ENCODE measurements at regions not wholly inside any gene's neighbourhood (a gene's known extent, or its start where the extent isn't known, plus 50 kb on each side); places are given as distances from the start of the nearest gene placed in this dataset.

DNA sequence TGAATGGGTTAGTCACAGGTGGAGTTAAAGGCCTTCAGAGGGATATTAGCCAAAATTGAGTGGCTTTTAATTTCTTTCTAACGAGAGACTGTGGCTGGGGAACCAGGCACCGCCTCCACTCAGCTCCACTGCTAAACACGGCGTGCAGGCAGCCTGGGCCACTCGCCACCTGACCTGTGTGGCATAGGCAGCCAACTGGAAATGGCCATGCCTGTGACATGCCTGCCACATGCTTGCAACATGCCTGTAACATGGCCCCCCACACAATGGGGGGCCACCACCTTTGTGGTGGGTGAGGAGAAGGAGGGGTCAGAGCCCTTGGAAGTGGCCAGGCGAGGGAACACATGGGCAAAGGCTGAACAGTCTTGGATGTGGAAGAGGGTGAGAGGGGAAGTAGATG lies 60.1 kb upstream of the PAX2 start:
- WGBS, result 47% methylated on average over 6 of the region's 6 CpGs
- Histone ChIP-seq H3K36me3 (ENCODE audit: insufficient read depth) (no peaks in the 10 kb centered on the region), H3K27ac (ENCODE audit: low read depth) (no peak overlapping the region), H3K4me3 (ENCODE audit: low read depth, low read length) (no peak overlapping the region), H3K4me1 (ENCODE audit: insufficient read depth) (no peaks in the 10 kb centered on the region)
- DNase-seq (ENCODE audit: extremely low spot score), result no peak

DNA sequence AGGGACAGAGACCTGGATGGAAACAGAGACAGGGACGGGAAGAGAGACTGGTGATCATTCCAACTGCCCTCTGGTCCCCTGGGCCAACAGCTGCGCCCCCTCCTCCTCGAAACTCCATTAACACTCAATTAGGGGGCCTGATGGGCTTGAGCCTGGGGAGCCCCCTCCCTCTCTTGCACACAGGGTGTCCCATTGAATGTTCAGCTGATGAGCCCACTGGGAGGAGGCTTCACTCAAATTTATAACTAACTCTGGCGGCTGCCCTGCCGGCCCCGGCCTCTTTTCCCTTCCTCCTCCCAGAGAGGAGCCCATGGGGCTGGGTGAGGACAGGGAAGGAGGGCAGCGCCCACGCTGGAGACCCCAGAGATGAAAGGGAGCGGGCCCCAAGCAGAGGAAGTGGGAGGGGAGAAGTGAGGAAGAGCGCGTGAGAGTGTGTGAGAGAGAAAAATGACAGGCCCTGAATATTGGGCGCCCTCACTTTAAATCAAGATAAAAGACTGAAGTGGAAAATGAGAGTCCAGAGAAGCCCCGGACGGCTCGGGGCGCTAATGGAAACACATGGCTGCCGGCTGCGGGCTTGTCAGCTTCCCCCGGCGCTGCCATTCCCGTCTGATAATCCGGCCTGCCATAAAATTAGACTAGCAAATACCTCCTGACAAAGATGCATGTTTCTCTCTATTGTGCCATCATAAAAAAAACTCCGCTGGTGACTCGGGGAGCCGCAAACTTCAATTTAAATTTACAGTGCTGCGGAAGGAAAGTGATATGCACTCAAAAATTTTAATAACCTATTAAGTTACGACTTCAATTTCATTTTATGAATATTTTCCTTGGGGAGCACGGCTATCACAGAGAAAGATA lies 58.0 kb upstream of the PAX2 start:
- Histone ChIP-seq H3K4me3 (ENCODE audit: low read depth, low read length) (no peak overlapping the region), H3K36me3 (ENCODE audit: insufficient read depth) (no peaks in the 10 kb centered on the region), H3K27ac (ENCODE audit: low read depth) (no peak overlapping the region), H3K4me1 (ENCODE audit: insufficient read depth) (no peaks in the 10 kb centered on the region)
- no peak for DNase-seq (ENCODE audit: extremely low spot score)
- 8% methylated on average over 28 of the region's 28 CpGs for WGBS

DNA sequence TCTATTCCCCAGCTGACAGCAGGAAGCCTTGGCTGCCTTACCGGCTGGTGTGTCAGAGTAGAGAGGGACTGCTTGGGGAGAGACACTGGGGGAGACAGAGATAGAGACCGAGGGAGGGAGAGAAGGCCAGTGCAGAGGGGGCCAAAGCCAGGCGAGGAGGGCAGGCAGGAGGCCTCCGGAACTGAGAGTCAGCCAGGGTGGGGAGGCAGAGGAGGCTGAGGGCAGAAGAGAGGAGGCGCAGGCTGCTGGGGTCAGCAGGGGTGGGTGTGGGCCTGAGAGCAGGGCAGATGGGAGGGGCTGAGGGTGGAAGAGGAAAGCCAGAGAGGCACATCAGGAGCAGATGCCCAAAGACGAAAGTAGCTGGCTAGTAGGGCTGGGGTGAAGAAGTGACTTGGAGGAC lies 57.2 kb upstream of the PAX2 start:
- Histone ChIP-seq H3K4me3 (ENCODE audit: low read depth, low read length) (no peak overlapping the region), H3K36me3 (ENCODE audit: insufficient read depth) (no peaks in the 10 kb centered on the region), H3K27ac (ENCODE audit: low read depth) (no peak overlapping the region), H3K4me1 (ENCODE audit: insufficient read depth) (no peaks in the 10 kb centered on the region)
- 8% methylated on average over 6 of the region's 6 CpGs for WGBS
- no peak for DNase-seq (ENCODE audit: extremely low spot score)

DNA sequence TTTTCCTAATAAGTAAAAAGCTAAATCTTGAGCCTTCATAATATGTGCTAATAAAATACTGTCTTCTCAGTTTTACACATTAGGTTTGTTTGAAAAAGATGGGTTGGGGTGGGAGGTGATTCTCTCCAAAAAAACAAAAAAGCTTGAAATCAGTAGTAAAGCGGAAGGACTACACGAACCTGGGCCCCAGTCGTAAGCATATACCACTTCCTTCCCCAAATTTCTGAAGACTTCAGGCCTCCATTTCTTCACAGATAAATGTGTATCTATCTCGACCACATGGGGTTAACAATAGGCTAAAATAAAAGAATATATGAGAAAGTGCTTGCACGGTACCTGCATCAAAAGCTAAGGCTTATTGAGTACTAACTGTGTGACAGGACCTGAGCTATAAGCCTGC lies 51.6 kb upstream of the PAX2 start:
- 58% methylated on average over 5 of the region's 5 CpGs for WGBS
- H3K4me1 ChIP-seq (ENCODE audit: insufficient read depth), result peaks cover 1% of the 10 kb centered on the region
- no peaks in the 10 kb centered on the region for H3K36me3 ChIP-seq (ENCODE audit: insufficient read depth)
- no peak overlapping the region for H3K4me3 ChIP-seq (ENCODE audit: low read depth, low read length)
- no peak overlapping the region for H3K27ac ChIP-seq (ENCODE audit: low read depth)
- no peak for DNase-seq (ENCODE audit: extremely low spot score)

All from urinary bladder (tissue), 3 donors.